Effector CD8-positive, alpha-beta T cell (primary cell): ENCODE measurements at regions not wholly inside any gene's neighbourhood (a gene's known extent, or its start where the extent isn't known, plus 50 kb on each side); places are given as distances from the start of the nearest gene placed in this dataset.
"Not testable (repeated sequence)": the region's sequence is repeated elsewhere in the genome, so short reads cannot be mapped to it uniquely, and the experiment has no call there.

Source experiments
- DNase-seq: peaks from one replicate; lab custom pipeline; 2025; lab: John Stamatoyannopoulos, UW

DNA sequence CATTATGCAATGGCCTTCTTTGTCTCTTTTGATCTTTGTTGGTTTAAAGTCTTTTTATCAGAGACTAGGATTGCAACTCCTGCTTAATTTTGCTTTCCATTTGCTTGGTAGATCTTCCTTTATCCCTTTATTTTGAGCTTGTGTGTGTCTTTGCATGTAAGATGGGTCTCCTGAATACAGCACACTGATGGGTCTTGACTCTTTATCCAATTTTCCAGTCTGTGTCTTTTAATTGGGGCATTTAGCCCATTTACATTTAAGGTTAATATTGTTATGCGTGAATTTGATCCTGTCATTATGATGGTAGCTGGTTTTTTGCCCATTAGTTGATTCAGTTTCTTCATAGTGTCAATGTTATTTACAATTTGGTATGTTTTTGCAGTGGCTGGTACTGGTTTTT is 56.9 kb upstream of the TBX18 start:
- not testable (repeated sequence) for DNase-seq

DNA sequence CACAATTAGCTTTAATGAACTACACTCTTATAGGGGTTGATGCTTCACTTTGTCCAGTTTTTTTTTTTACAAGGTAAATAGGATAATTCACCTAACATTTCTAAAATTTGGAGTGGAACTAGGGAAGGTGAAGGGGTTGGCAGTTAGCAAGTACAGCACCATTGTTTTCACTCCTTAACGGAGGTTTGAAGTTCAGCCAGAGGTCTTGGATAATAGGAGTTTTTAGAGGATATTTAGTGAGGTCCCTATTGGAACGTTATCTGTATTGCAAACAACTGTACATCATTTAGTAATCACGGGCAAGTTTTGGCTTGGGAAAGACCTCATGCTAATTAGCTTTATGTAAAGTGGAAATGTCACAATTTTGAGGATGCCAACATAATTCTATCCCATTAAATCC is 52.3 kb upstream of the TBX18 start:
- no peak for DNase-seq

DNA sequence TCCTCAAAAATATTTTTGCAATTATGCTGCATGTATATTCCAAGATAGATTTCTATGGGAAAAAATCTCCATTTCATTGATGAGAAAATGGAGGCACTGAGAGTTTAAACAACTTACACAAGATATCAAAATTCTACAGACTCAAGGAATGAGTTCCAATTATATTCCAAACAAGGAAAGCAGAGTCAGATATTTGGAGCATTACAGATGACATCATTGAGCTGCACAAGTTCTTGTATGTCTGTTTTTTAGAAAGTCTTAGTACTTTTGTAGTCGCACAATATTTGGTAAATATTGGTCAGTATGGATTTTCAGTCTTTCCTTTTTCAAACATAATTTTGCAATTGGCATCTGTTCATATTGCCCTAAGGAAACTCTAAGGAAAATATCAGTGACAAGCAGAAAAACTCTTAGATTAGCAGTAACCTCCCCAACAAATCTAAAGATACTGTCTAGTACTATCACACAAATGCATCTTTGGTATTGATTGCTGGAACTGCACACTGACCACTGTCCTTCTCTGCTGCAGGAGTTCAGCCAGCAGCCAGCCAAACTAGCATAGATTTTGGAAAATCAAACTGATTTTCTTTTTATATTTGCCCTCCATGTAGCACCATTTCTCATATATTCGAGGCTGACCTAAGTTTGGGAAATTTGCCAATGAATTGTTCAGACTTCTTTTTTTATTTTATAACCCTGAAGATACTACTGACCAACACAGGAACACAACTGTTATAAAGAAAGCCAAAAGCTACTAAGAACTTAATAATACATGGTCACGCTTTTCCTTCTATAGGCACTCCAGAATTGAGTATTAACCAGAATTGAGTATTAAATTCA is 51.7 kb upstream of the TBX18 start:
- DNase-seq, result no peak
